PC-9 (cell line): ENCODE measurements at regions not wholly inside any gene's neighbourhood (a gene's known extent, or its start where the extent isn't known, plus 50 kb on each side); places are given as distances from the start of the nearest gene placed in this dataset.

ENCODE experiments used
- CTCF ChIP-seq: fragments of 200-600 bp; sonication (generic); conservative IDR thresholded peaks from 2 replicates; pipeline ENCODE4 v1.6.1; 2017; ENCODE audit warnings: mixed run types, antibody characterized with exemption, mild to moderate bottlenecking, moderate library complexity
- EZH2 ChIP-seq: fragments of 200-600 bp; sonication (generic); IDR thresholded peaks from 2 replicates; pipeline ENCODE4 v1.8.0; 2017; ENCODE audit warnings: antibody characterized with exemption, low read depth

- no peak for TF ChIP-seq CTCF
- no peak for TF ChIP-seq EZH2
These were observed 131.0 kb upstream of the DAB2 start for GRCh38 chr5:39555788-39556187.
